Suprapubic skin (tissue), 4 donors: ENCODE measurements at regions not wholly inside any gene's neighbourhood (a gene's known extent, or its start where the extent isn't known, plus 50 kb on each side); places are given as distances from the start of the nearest gene placed in this dataset.
A peak's percentile ranks its signal among the peaks of the same experiment; 100 is the strongest.

Source experiments
- DNase-seq, 2 donors: peaks; one replicate each; pipeline ENCODE4 v3.0.0-alpha.2; 2019; ENCODE audit warnings: low spot score in 2 of 2
- H3K27ac ChIP-seq: fragments of 200-600 bp; sonication (generic); one replicate; pipeline ENCODE4 v1.5.1; 2019
- H3K27me3 ChIP-seq: fragments of 200-600 bp; sonication (generic); one replicate; pipeline ENCODE4 v1.5.1; 2019
- H3K36me3 ChIP-seq: fragments of 200-600 bp; sonication (generic); one replicate; pipeline ENCODE4 v1.5.1; 2019
- H3K4me1 ChIP-seq: fragments of 200-600 bp; sonication (generic); one replicate; pipeline ENCODE4 v1.5.1; 2019
- H3K4me3 ChIP-seq: fragments of 200-600 bp; sonication (generic); one replicate; pipeline ENCODE4 v1.5.1; 2019; ENCODE audit warnings: mild to moderate bottlenecking
- H3K9me3 ChIP-seq: fragments of 200-600 bp; sonication (generic); one replicate; pipeline ENCODE4 v1.5.1; 2019
- EP300 ChIP-seq: sonication (generic); formaldehyde crosslinking; IDR thresholded peaks from one replicate; pipeline ENCODE4 v1.6.1; 2017; ENCODE audit warnings: antibody characterized with exemption
- POLR2A ChIP-seq, 2 donors: fragments of 450-650 bp; IDR thresholded peaks; one replicate each; pipeline ENCODE4 v1.6.1; 2017; ENCODE audit warnings: antibody characterized with exemption in 2 of 2, mild to moderate bottlenecking in 2 of 2, moderate library complexity in 2 of 2
- POLR2AphosphoS5 ChIP-seq, 3 donors: sonication (generic); formaldehyde crosslinking; IDR thresholded peaks; one replicate each; pipeline ENCODE4 v1.6.1; 2017; ENCODE audit warnings: antibody characterized with exemption in 3 of 3
- WGBS: methylation state at CpG from one replicate; pipeline ENCODE4 v1.1.5; 2018; 5-methylcytosine and 5-hydroxymethylcytosine counted together
- TF ChIP-seq, protein P1 (sequence below), 2 donors: fragments of 200-600 bp in 1 of 2; fragments of 450-650 bp in 1 of 2; sonication (generic) in 1 of 2; IDR thresholded peaks; one replicate each; pipeline ENCODE4 v1.5.1; 2016 to 2019; ENCODE audit warnings: antibody characterized with exemption in 2 of 2, mild to moderate bottlenecking in 1 of 2, moderate library complexity in 1 of 2

- 42% methylated on average over 2 of the region's 2 CpGs for WGBS
Observed at GRCh38 chr10:25678666-25679065, 255.4 kb upstream of the MYO3A start.

DNA sequence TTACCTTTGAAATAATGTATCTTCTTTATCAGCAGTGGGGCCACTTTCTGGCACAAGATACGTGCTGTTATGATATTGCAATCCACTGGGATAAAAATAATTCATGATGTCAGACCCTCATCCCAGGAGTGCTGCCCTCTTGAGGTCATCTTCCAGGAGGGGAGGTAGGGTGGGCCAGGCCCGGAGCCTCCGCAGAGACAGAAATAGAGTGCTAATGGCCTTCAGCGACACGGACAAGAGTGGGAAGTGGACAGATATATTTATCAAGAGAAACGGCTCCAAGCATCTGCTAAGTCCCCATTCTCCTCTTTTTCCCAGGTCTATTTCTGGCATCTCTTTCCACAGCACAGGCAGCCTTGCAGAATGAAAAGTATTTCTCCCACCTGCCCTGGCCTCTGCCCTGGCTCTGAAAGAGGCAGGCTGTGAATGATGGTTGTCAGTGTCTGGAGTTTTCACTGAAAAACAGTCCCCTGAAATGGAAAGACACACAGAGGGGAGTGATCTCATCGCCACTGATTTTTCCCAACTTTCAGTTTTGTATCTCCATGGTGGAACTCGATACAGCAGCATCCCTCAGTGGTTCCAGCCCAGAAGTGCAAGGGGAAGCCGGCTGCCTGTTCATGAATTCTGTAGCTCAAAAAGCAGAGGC lies 251.7 kb upstream of the MYO3A start:
- no peaks in the 10 kb centered on the region for H3K36me3 ChIP-seq
- no peaks in the 10 kb centered on the region for H3K9me3 ChIP-seq
- DNase-seq = no peak
- WGBS = 37% methylated on average over 9 of the region's 9 CpGs
- TF ChIP-seq POLR2A (IDR thresholded peaks at IDR 0.05) = no peak
- no peak for TF ChIP-seq POLR2AphosphoS5 (IDR thresholded peaks at IDR 0.05)
- TF ChIP-seq EP300 = no peak
- TF ChIP-seq, protein P1, sequence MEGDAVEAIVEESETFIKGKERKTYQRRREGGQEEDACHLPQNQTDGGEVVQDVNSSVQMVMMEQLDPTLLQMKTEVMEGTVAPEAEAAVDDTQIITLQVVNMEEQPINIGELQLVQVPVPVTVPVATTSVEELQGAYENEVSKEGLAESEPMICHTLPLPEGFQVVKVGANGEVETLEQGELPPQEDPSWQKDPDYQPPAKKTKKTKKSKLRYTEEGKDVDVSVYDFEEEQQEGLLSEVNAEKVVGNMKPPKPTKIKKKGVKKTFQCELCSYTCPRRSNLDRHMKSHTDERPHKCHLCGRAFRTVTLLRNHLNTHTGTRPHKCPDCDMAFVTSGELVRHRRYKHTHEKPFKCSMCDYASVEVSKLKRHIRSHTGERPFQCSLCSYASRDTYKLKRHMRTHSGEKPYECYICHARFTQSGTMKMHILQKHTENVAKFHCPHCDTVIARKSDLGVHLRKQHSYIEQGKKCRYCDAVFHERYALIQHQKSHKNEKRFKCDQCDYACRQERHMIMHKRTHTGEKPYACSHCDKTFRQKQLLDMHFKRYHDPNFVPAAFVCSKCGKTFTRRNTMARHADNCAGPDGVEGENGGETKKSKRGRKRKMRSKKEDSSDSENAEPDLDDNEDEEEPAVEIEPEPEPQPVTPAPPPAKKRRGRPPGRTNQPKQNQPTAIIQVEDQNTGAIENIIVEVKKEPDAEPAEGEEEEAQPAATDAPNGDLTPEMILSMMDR (IDR thresholded peaks at IDR 0.05) = no peak
- H3K4me3 ChIP-seq = peak overlapping the region; percentile 1
- no peaks in the 10 kb centered on the region for H3K4me1 ChIP-seq
- no peaks in the 10 kb centered on the region for H3K27me3 ChIP-seq
- no peak overlapping the region for H3K27ac ChIP-seq

More at GRCh38 chr10:25678666-25679065, 255.4 kb upstream of the MYO3A start:
- TF ChIP-seq POLR2A (IDR thresholded peaks at IDR 0.05) = no peak
- TF ChIP-seq, protein P1 (IDR thresholded peaks at IDR 0.05) = no peak
- no peak for TF ChIP-seq EP300
- no peak for TF ChIP-seq POLR2AphosphoS5 (IDR thresholded peaks at IDR 0.05)
- H3K36me3 ChIP-seq = no peaks in the 10 kb centered on the region
- H3K27ac ChIP-seq = no peak overlapping the region
- no peaks in the 10 kb centered on the region for H3K27me3 ChIP-seq
- H3K9me3 ChIP-seq = no peaks in the 10 kb centered on the region
- H3K4me1 ChIP-seq = no peaks in the 10 kb centered on the region
- H3K4me3 ChIP-seq = no peak overlapping the region
- DNase-seq = no peak

GRCh38 chr10:25683344-25683743 lies 250.7 kb upstream of the MYO3A start:
- Histone ChIP-seq H3K27me3 (no peaks in the 10 kb centered on the region), H3K4me3 (no peak overlapping the region), H3K27ac (no peak overlapping the region), H3K4me1 (no peaks in the 10 kb centered on the region), H3K9me3 (no peaks in the 10 kb centered on the region), H3K36me3 (no peaks in the 10 kb centered on the region)
- TF ChIP-seq EP300 (no peak), POLR2A (IDR thresholded peaks at IDR 0.05) (no peak), POLR2AphosphoS5 (IDR thresholded peaks at IDR 0.05) (no peak)
- TF ChIP-seq, protein P1 (IDR thresholded peaks at IDR 0.05) = no peak
- no peak for DNase-seq
- 66% methylated on average over 4 of the region's 4 CpGs for WGBS

GRCh38 chr10:25687521-25687920 lies 246.5 kb upstream of the MYO3A start:
- 68% methylated on average over 1 of the region's 1 CpG for WGBS
- H3K9me3 ChIP-seq = no peaks in the 10 kb centered on the region
- no peak overlapping the region for H3K4me3 ChIP-seq
- TF ChIP-seq, protein P1 (IDR thresholded peaks at IDR 0.05) = no peak
- TF ChIP-seq EP300 (no peak), POLR2A (IDR thresholded peaks at IDR 0.05) (no peak), POLR2AphosphoS5 (IDR thresholded peaks at IDR 0.05) (no peak)
- H3K4me1 ChIP-seq = no peaks in the 10 kb centered on the region
- no peaks in the 10 kb centered on the region for H3K27me3 ChIP-seq
- no peak for DNase-seq
- H3K27ac ChIP-seq = no peak overlapping the region
- H3K36me3 ChIP-seq = no peaks in the 10 kb centered on the region

- 44% methylated on average over 3 of the region's 3 CpGs for WGBS
- Histone ChIP-seq H3K36me3 (no peaks in the 10 kb centered on the region), H3K9me3 (no peaks in the 10 kb centered on the region), H3K27ac (no peak overlapping the region), H3K4me3 (no peak overlapping the region), H3K27me3 (no peaks in the 10 kb centered on the region), H3K4me1 (no peaks in the 10 kb centered on the region)
- no peak for TF ChIP-seq EP300
- no peak for TF ChIP-seq POLR2AphosphoS5 (IDR thresholded peaks at IDR 0.05)
- no peak for TF ChIP-seq POLR2A (IDR thresholded peaks at IDR 0.05)
- TF ChIP-seq, protein P1 (IDR thresholded peaks at IDR 0.05) = no peak
- DNase-seq = no peak
Observed at GRCh38 chr10:25689346-25690100, 244.5 kb upstream of the MYO3A start.
